Neural crest cell (in vitro differentiated cells): ENCODE measurements at regions not wholly inside any gene's neighbourhood (a gene's known extent, or its start where the extent isn't known, plus 50 kb on each side); places are given as distances from the start of the nearest gene placed in this dataset.
"Not testable (repeated sequence)": the region's sequence is repeated elsewhere in the genome, so short reads cannot be mapped to it uniquely, and the experiment has no call there.

ENCODE experiments used
- DNase-seq: peaks from one replicate; pipeline ENCODE4 v3.0.0; 2021; ENCODE audit warnings: low read depth, mixed read lengths, low spot score
- H3K27ac Mint-ChIP-seq: one replicate; pipeline ENCODE4 v1.8.0; 2021; ENCODE audit warnings: mild to moderate bottlenecking, mixed read lengths; ENCODE audit not compliant: unreplicated experiment
- H3K27me3 Mint-ChIP-seq: 2 replicates; pipeline ENCODE4 v1.8.0; 2021; ENCODE audit warnings: low read depth, mild to moderate bottlenecking, mixed read lengths
- H3K36me3 Mint-ChIP-seq: 2 replicates; pipeline ENCODE4 v1.8.0; 2021; ENCODE audit warnings: low read depth, mild to moderate bottlenecking, mixed read lengths
- H3K4me1 Mint-ChIP-seq: 2 replicates; pipeline ENCODE4 v1.8.0; 2021; ENCODE audit warnings: mixed read lengths
- H3K4me3 Mint-ChIP-seq: one replicate; pipeline ENCODE4 v1.8.0; 2021; ENCODE audit warnings: mild to moderate bottlenecking, mixed read lengths
- H3K9me3 Mint-ChIP-seq: 2 replicates; pipeline ENCODE4 v1.8.0; 2021; ENCODE audit warnings: mixed read lengths
- CTCF ChIP-seq: fragments of 200-600 bp; sonication (generic); conservative IDR thresholded peaks from 2 replicates; pipeline ENCODE4 v1.5.0; 2021; ENCODE audit warnings: antibody characterized with exemption, mild to moderate bottlenecking

DNA sequence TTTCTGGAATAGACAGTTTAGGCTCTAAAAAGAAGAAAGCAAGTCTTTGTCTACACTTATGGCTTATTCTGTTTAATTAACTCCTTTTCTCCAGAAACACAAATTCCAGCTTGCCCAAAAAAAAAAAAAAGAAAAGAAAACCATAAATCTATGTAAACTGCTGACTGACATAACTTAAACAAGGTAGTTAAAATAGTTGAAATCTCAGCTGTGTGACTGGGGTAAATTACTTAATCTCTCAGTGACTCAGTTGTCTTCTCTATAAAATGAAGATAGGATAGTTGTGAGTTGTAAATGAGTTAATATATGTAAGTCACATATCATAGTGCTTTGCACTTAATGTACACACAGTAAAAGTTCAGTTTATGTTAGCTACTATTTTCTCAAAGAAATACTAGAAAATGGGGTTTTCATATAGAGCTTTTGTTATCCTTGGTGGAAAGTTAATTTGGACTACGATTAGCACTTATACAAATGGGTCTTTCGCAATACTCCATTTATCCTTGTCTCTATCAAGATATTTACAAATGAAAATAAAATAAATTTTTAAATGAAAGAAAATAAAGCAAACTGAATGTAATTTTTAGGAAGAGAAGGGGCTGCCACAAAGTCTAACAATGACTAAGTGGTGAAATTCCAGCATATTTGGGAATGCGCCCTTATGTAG, 200.9 kb downstream of the MBL2 start:
- no peak overlapping the region for H3K27ac Mint-ChIP-seq
- DNase-seq, result no peak
- H3K9me3 Mint-ChIP-seq, result no peaks in the 10 kb centered on the region
- no peak overlapping the region for H3K4me3 Mint-ChIP-seq
- no peak for TF ChIP-seq CTCF
- peaks cover 25% of the 10 kb centered on the region for H3K27me3 Mint-ChIP-seq
- H3K36me3 Mint-ChIP-seq, result no peaks in the 10 kb centered on the region
- no peaks in the 10 kb centered on the region for H3K4me1 Mint-ChIP-seq

GRCh38 chr10:52573347-52573746, 199.2 kb downstream of the MBL2 start:
- Mint-ChIP-seq H3K4me3 (no peak overlapping the region), H3K27me3 (peaks cover 23% of the 10 kb centered on the region), H3K9me3 (no peaks in the 10 kb centered on the region), H3K27ac (no peak overlapping the region), H3K36me3 (no peaks in the 10 kb centered on the region), H3K4me1 (no peaks in the 10 kb centered on the region)
- TF ChIP-seq CTCF, result no peak
- DNase-seq, result no peak

DNA sequence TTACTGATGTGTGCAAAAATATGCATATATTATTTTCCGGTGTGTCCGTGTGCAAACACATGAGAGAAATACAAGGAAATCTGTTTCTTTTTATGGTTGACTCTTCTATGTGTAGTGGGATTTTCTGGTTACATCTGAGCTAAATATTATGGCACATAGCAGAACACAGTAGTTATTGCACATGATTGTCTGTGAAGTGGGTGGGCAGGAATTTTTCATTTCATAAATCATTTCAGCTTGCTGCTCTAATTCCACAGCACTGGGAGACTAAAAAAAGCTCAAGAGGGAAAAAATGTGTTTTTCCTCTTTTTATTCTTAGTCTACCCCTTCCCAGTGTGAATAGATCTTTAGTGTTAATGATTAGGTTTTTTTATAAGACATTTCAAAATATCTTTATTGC, 197.9 kb downstream of the MBL2 start:
- no peak for DNase-seq
- Mint-ChIP-seq H3K36me3 (no peaks in the 10 kb centered on the region), H3K9me3 (no peaks in the 10 kb centered on the region), H3K27ac (no peak overlapping the region), H3K27me3 (peaks cover 11% of the 10 kb centered on the region), H3K4me1 (no peaks in the 10 kb centered on the region), H3K4me3 (no peak overlapping the region)
- no peak for TF ChIP-seq CTCF

- no peak for TF ChIP-seq CTCF
- Mint-ChIP-seq H3K9me3 (peaks cover under 1% of the 10 kb centered on the region), H3K27ac (no peak overlapping the region), H3K4me3 (no peak overlapping the region), H3K4me1 (no peaks in the 10 kb centered on the region), H3K36me3 (peaks cover 6% of the 10 kb centered on the region), H3K27me3 (no peaks in the 10 kb centered on the region)
- no peak for DNase-seq
These were observed 195.5 kb downstream of the MBL2 start for GRCh38 chr10:52577047-52577446.

GRCh38 chr10:52578871-52579405, 193.6 kb downstream of the MBL2 start:
- Mint-ChIP-seq H3K36me3 (peaks cover 6% of the 10 kb centered on the region), H3K9me3 (peaks cover 5% of the 10 kb centered on the region), H3K4me1 (no peaks in the 10 kb centered on the region), H3K4me3 (no peak overlapping the region), H3K27me3 (no peaks in the 10 kb centered on the region), H3K27ac (no peak overlapping the region)
- no peak for TF ChIP-seq CTCF
- DNase-seq, result no peak

- H3K4me1 Mint-ChIP-seq, H3K36me3 Mint-ChIP-seq, H3K27me3 Mint-ChIP-seq, H3K27ac Mint-ChIP-seq, DNase-seq, H3K4me3 Mint-ChIP-seq: not testable (repeated sequence)
- peaks cover 17% of the 10 kb centered on the region for H3K9me3 Mint-ChIP-seq
These were observed 190.9 kb downstream of the MBL2 start for GRCh38 chr10:52581636-52582035.
